Mucosa of rectum (tissue), 2 donors: ENCODE measurements at regions not wholly inside any gene's neighbourhood (a gene's known extent, or its start where the extent isn't known, plus 50 kb on each side); places are given as distances from the start of the nearest gene placed in this dataset.

Experiments
- H3K27ac ChIP-seq, 2 donors: one replicate each; pipeline ENCODE4 v1.7.0; 2013; ENCODE audit warnings: inconsistent platforms in 2 of 2, low read depth in 2 of 2, low read length in 2 of 2
- H3K27me3 ChIP-seq, 2 donors: one replicate each; pipeline ENCODE4 v1.7.0; 2013; ENCODE audit warnings: low read length in 2 of 2; ENCODE audit not compliant: control insufficient read depth in 2 of 2, insufficient read depth in 2 of 2
- H3K36me3 ChIP-seq, 2 donors: one replicate each; pipeline ENCODE4 v1.7.0; 2013; ENCODE audit warnings: low read length in 2 of 2; ENCODE audit not compliant: control insufficient read depth in 2 of 2, insufficient read depth in 2 of 2
- H3K4me1 ChIP-seq, 2 donors: one replicate each; pipeline ENCODE4 v1.7.0; 2013; ENCODE audit warnings: low read length in 2 of 2, mild to moderate bottlenecking in 1 of 2; ENCODE audit not compliant: control insufficient read depth in 2 of 2, insufficient read depth in 2 of 2
- H3K4me3 ChIP-seq, 2 donors: one replicate each; pipeline ENCODE4 v1.7.0; 2013; ENCODE audit warnings: low read length in 2 of 2
- H3K9ac ChIP-seq, 2 donors: one replicate each; pipeline ENCODE4 v1.7.0; 2013; ENCODE audit warnings: low read length in 2 of 2, low read depth in 1 of 2, mild to moderate bottlenecking in 1 of 2
- H3K9me3 ChIP-seq, 2 donors: one replicate each; pipeline ENCODE4 v1.7.0; 2013; ENCODE audit warnings: low read length in 2 of 2; ENCODE audit not compliant: control insufficient read depth in 2 of 2
- donor health status: healthy.
- donor health status: Normal muscosa, but diverticular disease.

DNA sequence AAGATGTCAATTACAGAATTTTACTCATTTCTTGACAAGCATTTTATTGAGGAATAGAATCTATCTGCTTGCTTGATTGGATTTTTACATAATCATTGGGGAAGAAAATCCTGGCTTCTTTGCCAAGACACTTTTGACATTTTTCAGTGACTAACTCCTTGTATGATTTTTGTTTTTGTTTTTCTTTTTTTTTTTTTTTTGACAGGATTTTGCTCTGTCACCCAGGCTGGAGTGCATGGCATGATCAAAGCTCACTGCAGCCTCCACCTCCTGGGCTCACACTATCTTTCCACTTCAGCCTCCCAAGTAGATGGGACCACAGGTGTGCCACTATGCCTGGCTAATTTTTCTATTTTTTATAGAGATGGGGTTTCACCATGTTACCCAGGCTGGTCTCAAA, 672.3 kb upstream of the RGMB start:
- Histone ChIP-seq H3K27me3 (no peaks in the 10 kb centered on the region), H3K36me3 (no peaks in the 10 kb centered on the region), H3K4me1 (no peaks in the 10 kb centered on the region)

DNA sequence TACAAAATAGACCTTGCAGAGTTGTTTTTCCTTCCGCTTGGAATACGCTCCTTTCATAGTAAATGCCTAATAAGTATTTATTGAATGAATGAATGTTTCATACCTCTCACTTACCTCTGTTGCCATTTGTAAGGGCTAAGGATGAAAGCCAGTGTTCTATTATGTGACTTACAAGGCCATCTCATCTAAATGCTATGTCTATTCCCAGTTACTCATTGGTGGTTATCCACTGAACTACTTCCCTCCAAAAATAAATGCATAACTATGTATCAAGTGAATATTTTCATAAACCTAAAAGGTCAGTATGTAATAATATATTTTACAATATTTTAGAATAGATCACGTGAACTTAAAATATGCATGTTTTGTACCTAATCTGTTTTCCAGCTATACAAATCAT, 670.5 kb upstream of the RGMB start:
- Histone ChIP-seq H3K4me3 (no peak overlapping the region), H3K4me1 (no peaks in the 10 kb centered on the region), H3K27me3 (no peaks in the 10 kb centered on the region), H3K9ac (no peak overlapping the region), H3K36me3 (no peaks in the 10 kb centered on the region), H3K9me3 (no peaks in the 10 kb centered on the region), H3K27ac (no peak overlapping the region)

More for the DNA sequence above, 672.3 kb upstream of the RGMB start:
- H3K27ac ChIP-seq = no peak overlapping the region
- H3K4me3 ChIP-seq = no peak overlapping the region
- no peaks in the 10 kb centered on the region for H3K9me3 ChIP-seq
- no peak overlapping the region for H3K9ac ChIP-seq

DNA sequence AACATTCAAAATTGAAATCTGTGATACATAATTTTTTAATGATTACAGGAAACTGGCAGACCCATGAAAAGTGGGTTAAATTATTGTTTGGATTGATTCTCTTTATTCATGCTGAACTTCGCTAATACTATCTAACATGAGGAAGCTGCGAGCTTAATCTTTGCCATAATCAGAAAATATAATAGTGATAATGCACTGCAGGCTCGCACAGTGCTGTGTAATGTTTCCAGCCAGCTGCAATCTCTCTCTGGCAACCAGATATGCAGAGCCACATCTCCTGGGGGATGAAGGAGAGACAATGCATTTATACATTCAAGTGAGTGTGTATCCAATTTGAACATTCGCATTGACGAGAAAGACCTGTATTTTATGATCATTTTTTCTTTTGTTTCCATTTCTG, 669.7 kb upstream of the RGMB start:
- Histone ChIP-seq H3K9me3 (no peaks in the 10 kb centered on the region), H3K27ac (no peak overlapping the region), H3K4me1 (no peaks in the 10 kb centered on the region), H3K9ac (no peak overlapping the region), H3K27me3 (no peaks in the 10 kb centered on the region), H3K4me3 (no peak overlapping the region), H3K36me3 (no peaks in the 10 kb centered on the region)

DNA sequence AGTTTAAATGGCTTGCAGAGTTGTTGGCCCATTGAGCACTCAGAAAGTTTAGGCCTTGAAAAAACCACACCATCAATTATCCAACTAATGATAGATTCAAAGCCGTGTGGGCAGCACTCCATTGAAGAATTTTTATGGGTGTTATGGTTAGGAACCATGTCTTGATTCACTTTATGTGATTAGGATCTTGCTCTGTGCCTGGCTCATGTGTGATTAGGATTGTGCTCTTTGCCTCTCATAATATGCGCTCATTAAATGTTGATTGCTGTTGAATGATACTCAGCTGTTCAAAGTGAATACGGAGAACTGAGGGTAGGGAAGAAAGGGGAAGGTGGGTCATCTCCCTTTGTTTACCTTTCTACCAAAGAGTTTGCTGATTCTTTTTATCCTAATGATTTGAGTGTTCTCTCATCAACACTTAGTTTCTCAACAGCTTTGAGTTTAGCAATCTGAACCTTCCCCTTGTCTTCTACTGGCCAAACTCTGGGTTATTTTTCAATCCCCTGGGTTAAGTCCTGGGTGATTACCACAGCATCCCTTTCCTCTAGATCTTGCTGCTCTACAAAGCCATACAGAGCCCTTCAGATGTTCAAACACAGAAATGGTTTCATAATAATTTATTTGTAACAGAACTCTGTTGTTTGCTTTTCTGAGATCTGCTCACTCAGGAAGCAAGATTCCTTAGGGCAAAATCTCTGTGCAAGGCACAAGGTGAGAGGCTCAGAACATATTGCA, 668.8 kb upstream of the RGMB start:
- H3K9me3 ChIP-seq = no peaks in the 10 kb centered on the region
- H3K27me3 ChIP-seq = no peaks in the 10 kb centered on the region
- H3K4me3 ChIP-seq = no peak overlapping the region
- no peak overlapping the region for H3K9ac ChIP-seq
- H3K4me1 ChIP-seq = no peaks in the 10 kb centered on the region
- no peak overlapping the region for H3K27ac ChIP-seq
- no peaks in the 10 kb centered on the region for H3K36me3 ChIP-seq

DNA sequence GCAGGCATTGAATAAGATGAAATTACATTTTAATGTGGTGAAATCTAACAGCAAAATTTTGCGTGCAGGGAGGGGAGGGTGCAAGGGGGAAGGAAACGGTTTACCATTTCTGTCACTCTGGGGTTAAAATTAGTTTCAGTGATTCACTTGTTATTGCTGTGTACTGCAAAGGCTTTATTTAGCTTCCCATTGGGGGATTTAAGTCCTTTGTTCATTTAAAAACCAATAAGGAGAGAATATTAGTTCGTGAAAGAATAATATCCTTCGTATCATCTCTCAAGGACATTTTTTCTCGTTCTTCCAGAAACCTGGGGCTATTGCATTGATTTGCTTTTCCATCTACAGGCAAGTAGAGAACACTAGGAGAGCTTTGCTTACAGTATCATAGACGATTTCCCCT, 667.8 kb upstream of the RGMB start:
- H3K36me3 ChIP-seq = no peaks in the 10 kb centered on the region
- no peak overlapping the region for H3K4me3 ChIP-seq
- H3K9me3 ChIP-seq = no peaks in the 10 kb centered on the region
- no peaks in the 10 kb centered on the region for H3K4me1 ChIP-seq
- H3K27ac ChIP-seq = no peak overlapping the region
- H3K9ac ChIP-seq = no peak overlapping the region
- H3K27me3 ChIP-seq = no peaks in the 10 kb centered on the region

- Histone ChIP-seq H3K27ac (no peak overlapping the region), H3K27me3 (no peaks in the 10 kb centered on the region), H3K36me3 (no peaks in the 10 kb centered on the region)
These were observed 667.1 kb upstream of the RGMB start for GRCh38 chr5:98106116-98107031.

GRCh38 chr5:98108497-98108896, 665.0 kb upstream of the RGMB start:
- H3K27me3 ChIP-seq = no peaks in the 10 kb centered on the region

More at GRCh38 chr5:98106116-98107031, 667.1 kb upstream of the RGMB start:
- no peak overlapping the region for H3K9ac ChIP-seq
- H3K4me1 ChIP-seq = no peaks in the 10 kb centered on the region
- no peaks in the 10 kb centered on the region for H3K9me3 ChIP-seq
- H3K4me3 ChIP-seq = no peak overlapping the region

DNA sequence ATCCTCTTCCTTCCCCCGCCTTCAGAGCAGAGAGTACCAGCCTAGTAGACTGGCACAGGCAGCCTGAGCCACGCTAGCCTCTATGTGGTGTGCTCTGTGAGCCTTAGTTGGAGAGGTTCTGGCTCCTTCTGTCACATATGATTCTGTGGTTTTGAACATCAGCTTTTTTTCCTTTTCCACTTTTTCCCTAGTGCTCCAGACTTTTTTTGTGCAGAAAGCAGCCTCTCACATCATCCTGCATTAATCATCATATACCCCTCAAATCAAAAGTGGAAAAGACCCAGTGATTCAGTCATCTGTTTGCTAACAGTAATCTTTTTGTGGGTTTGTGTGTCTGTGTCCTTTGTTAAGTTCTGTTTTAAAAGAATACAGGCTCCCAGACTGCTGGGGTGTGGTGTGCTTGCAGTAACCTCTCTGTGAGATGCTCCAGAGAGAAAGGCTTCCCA, 663.9 kb upstream of the RGMB start:
- Histone ChIP-seq H3K9ac (no peak overlapping the region), H3K27ac (no peak overlapping the region), H3K9me3 (no peaks in the 10 kb centered on the region), H3K36me3 (no peaks in the 10 kb centered on the region), H3K4me1 (no peaks in the 10 kb centered on the region), H3K4me3 (no peak overlapping the region), H3K27me3 (no peaks in the 10 kb centered on the region)

More at GRCh38 chr5:98108497-98108896, 665.0 kb upstream of the RGMB start:
- no peaks in the 10 kb centered on the region for H3K36me3 ChIP-seq
- no peak overlapping the region for H3K4me3 ChIP-seq
- no peak overlapping the region for H3K27ac ChIP-seq
- H3K9me3 ChIP-seq = no peaks in the 10 kb centered on the region
- no peak overlapping the region for H3K9ac ChIP-seq
- no peaks in the 10 kb centered on the region for H3K4me1 ChIP-seq

- Histone ChIP-seq H3K27ac (no peak overlapping the region), H3K4me1 (no peaks in the 10 kb centered on the region), H3K36me3 (no peaks in the 10 kb centered on the region), H3K9me3 (no peaks in the 10 kb centered on the region), H3K4me3 (no peak overlapping the region), H3K9ac (no peak overlapping the region), H3K27me3 (no peaks in the 10 kb centered on the region)
These were observed 663.2 kb upstream of the RGMB start for GRCh38 chr5:98110282-98110691.

DNA sequence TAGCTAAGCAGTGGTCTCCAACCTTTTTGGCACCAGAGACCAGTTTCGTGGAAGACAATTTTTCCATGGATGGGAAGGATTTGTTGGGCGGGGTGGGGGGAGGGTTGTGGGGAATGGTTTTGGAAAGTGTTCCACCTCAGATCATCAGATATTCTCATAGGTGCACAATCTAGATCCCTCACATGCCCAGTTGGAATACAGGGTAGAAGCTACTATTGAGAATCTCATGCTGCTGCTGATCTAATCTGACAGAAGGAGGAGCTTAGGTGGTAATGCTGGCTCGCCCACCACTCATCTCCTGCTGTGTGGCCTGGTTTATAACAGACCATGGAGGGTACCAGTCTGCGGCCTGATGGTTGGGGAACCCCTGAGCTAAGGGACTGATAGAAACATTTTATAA, 662.7 kb upstream of the RGMB start:
- Histone ChIP-seq H3K4me3 (no peak overlapping the region), H3K9me3 (no peaks in the 10 kb centered on the region), H3K36me3 (no peaks in the 10 kb centered on the region), H3K9ac (no peak overlapping the region), H3K4me1 (no peaks in the 10 kb centered on the region), H3K27me3 (no peaks in the 10 kb centered on the region), H3K27ac (no peak overlapping the region)
